ENCODE measurements at regions not wholly inside any gene's neighbourhood (a gene's known extent, or its start where the extent isn't known, plus 50 kb on each side); places are given as distances from the start of the nearest gene placed in this dataset.

- no peak overlapping the region for H3K4me3 ChIP-seq (replicated peaks in 1 of 3; ENCODE audit: insufficient read depth in 1 of 3, low read depth in 1 of 3, low read length in 3 of 3)
- BruUV-seq (replicated peaks), result no TSS peak
- no peaks in the 10 kb centered on the region for H3K27me3 ChIP-seq (ENCODE audit: control insufficient read depth in 2 of 2, insufficient read depth in 2 of 2, low read length in 2 of 2)
- H3K9me3 ChIP-seq (replicated peaks; ENCODE audit: control insufficient read depth, insufficient read depth, low read length), result peaks cover 3% of the 10 kb centered on the region
- no peak for DNase-seq (ENCODE audit: low read depth, low spot score)
- FAIRE-seq, result no peak
- H3K36me3 ChIP-seq (ENCODE audit: control insufficient read depth in 2 of 2, extremely low read depth in 1 of 2, insufficient read depth in 2 of 2, low read length in 2 of 2), result no peaks in the 10 kb centered on the region
- dilution Hi-C loops (cut with MboI; ENCODE audit: extremely low pct_ligation_motif_present, low sequenced_read_pairs) (no loop called here), intact Hi-C loops (cut with micrococcal nuclease) (no loop called here)
- H3K9me1 ChIP-seq (replicated peaks; ENCODE audit: control insufficient read depth, extremely low read depth, insufficient read depth, low read length), result no peaks in the 10 kb centered on the region
- TF ChIP-seq MYC (IDR thresholded peaks at IDR 0.05; ENCODE audit: low read depth, low read length), result no peak
- no peak for TF ChIP-seq JUN (IDR thresholded peaks at IDR 0.05; ENCODE audit: borderline replicate concordance, insufficient read depth, insufficient read length, low read depth)
- TF ChIP-seq CTCF (IDR thresholded peaks at IDR 0.05; ENCODE audit: extremely low read depth in 1 of 2, insufficient read depth in 1 of 2, low read depth in 1 of 2, low read length in 2 of 2), result no peak
- TF ChIP-seq MAX (IDR thresholded peaks at IDR 0.05; ENCODE audit: insufficient read depth, insufficient read length), result no peak
- no peak for TF ChIP-seq FOS (IDR thresholded peaks at IDR 0.05; ENCODE audit: borderline replicate concordance, insufficient read depth, low read length)
- no peak for TF ChIP-seq GATA2 (IDR thresholded peaks at IDR 0.05; ENCODE audit: insufficient read depth, insufficient read length, low read depth, low read length)
- no peak for TF ChIP-seq POLR2AphosphoS5 (IDR thresholded peaks at IDR 0.05; ENCODE audit: insufficient read depth, low read depth, low read length)
- TF ChIP-seq POLR2A (IDR thresholded peaks at IDR 0.05; ENCODE audit: low read depth, low read length), result no peak
- no peak for TF ChIP-seq EZH2 (IDR thresholded peaks at IDR 0.05; ENCODE audit: borderline replicate concordance, low read depth, low read length, severe bottlenecking)
- H3K4me1 ChIP-seq (ENCODE audit: control insufficient read depth, extremely low read depth, insufficient read depth, low read length), result no peaks in the 10 kb centered on the region
- no peak overlapping the region for H3K27ac ChIP-seq (ENCODE audit: insufficient read depth, low read depth, low read length)
- H3K79me2 ChIP-seq (ENCODE audit: control insufficient read depth, insufficient read depth, low read length), result no peaks in the 10 kb centered on the region
- CTCF ChIA-PET, result no interaction called here
- no peaks in the 10 kb centered on the region for H4K20me1 ChIP-seq (replicated peaks; ENCODE audit: control insufficient read depth, extremely low read depth, insufficient read depth, low read length)
- POLR2A ChIA-PET, result no interaction called here
- no peak overlapping the region for H3K4me2 ChIP-seq (ENCODE audit: insufficient read depth, low read length)
- no peak overlapping the region for H2AFZ ChIP-seq (ENCODE audit: low read depth, low read length)
- no peak overlapping the region for H3K9ac ChIP-seq (replicated peaks; ENCODE audit: extremely low read depth, insufficient read depth, low read length)
These were observed 361.5 kb upstream of the AJAP1 start for GRCh38 chr1:4292861-4293260.
